GM23248 (cell line): ENCODE measurements at regions not wholly inside any gene's neighbourhood (a gene's known extent, or its start where the extent isn't known, plus 50 kb on each side); places are given as distances from the start of the nearest gene placed in this dataset.

Experiments used
- EZH2 ChIP-seq: fragments of 200-600 bp; sonication (generic); IDR thresholded peaks from 2 replicates; pipeline ENCODE4 v1.6.1; 2018; ENCODE audit warnings: antibody characterized with exemption, mild to moderate bottlenecking; ENCODE audit not compliant: insufficient read depth, poor library complexity, severe bottlenecking
- EZH2phosphoT487 ChIP-seq: fragments of 200-600 bp; sonication (generic); IDR thresholded peaks from 2 replicates; pipeline ENCODE4 v1.6.1; 2018; ENCODE audit warnings: antibody characterized with exemption, moderate library complexity, mild to moderate bottlenecking, low read depth; ENCODE audit not compliant: insufficient read depth

GRCh38 chr13:58488251-58488650 lies 856.7 kb downstream of the PCDH17 start:
- TF ChIP-seq EZH2 (no peak), EZH2phosphoT487 (no peak)
